Frontal cortex (tissue), 3 donors: ENCODE measurements at regions not wholly inside any gene's neighbourhood (a gene's known extent, or its start where the extent isn't known, plus 50 kb on each side); places are given as distances from the start of the nearest gene placed in this dataset.
"Not testable (repeated sequence)": the region's sequence is repeated elsewhere in the genome, so short reads cannot be mapped to it uniquely, and the experiment has no call there.

Source experiments
- DNase-seq, 2 donors: peaks; one replicate each; pipeline ENCODE4 v3.0.0; 2012; ENCODE audit warnings: low spot score in 2 of 2
- FAIRE-seq: peaks from 2 replicates; lab custom pipeline; 2012; peaks lifted over from hg19 to GRCh38; lab: Jason Lieb, UNC
- donor health status: control.
- donor health status: control.
- donor health status: control.

DNA sequence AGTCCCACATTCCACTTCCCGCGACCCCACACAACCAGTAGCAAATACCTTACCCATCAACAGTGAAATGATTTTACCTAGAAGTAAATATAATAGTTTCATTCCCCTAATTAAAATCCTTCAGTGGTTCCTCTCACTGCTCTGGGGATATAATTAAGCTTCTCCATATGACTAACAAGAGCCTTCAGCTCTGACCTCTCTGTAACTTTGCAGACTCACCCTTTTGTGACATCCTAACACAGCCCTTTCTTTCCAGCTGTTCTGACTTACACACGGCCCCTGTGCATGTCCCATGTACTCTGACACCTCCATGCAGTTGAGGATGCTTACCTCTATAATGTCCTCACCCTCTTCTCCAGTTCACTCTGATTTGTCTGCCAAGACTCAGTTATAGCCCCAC is 137.3 kb upstream of the SPAG17 start:
- DNase-seq (no peak), FAIRE-seq (no peak)

- FAIRE-seq (no peak), DNase-seq (no peak)
These were observed 136.8 kb upstream of the SPAG17 start for GRCh38 chr1:118321840-118322239.

- no peak for FAIRE-seq
- DNase-seq = no peak
These were observed 133.0 kb upstream of the SPAG17 start for GRCh38 chr1:118317842-118318614.

- DNase-seq = no peak
- FAIRE-seq = no peak
These were observed 121.8 kb upstream of the SPAG17 start for GRCh38 chr1:118306851-118307250.

DNA sequence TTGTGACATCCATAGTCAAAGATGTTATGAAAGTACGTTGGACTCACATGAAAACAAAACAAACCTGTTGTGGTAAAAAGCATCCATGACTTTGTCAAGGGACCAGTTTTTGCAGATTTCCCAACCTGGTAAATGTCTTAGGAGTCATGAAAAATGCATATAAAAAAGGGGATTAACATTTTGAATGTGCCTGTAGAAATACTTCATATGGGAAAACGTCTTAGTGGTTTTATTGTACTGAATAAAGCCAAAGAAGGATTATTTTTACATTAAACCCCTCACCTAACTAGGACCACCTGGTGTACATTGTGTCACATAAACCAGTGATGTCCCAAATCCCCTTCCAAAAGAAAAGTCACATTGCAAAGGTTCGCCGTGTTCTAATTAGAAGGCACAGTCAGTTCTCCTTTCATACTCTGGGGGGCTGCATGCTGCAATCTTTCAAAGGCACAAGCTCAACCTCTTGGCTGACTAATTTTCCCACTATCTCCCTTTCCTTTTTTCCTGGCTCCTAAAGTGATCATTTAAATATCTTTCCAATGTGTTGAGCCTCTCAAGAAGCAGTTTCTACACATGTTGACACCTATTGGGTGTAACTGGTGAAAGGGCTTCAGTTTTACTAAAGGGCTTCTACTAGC is 119.8 kb upstream of the SPAG17 start:
- DNase-seq (no peak), FAIRE-seq (no peak)

DNA sequence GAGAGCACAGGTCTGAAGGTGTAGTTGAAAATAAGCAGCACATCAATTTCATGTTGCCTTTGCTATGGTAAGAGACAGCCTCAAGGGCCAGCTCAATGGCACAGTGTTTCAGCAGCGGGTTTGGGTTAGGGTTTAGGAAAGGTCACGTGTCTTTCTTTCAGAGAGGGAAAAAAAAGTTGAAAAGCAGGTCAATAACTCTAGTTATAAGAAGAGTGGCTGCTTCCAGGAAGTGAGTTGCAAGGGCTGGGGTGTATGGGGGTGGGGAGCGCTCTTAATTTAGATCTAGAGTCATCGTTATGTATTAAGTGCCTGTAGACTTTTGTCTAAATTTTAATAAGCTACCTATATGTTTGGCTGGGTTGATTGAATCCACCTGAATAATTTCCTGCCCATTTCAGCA is 118.5 kb upstream of the SPAG17 start:
- no peak for FAIRE-seq

DNA sequence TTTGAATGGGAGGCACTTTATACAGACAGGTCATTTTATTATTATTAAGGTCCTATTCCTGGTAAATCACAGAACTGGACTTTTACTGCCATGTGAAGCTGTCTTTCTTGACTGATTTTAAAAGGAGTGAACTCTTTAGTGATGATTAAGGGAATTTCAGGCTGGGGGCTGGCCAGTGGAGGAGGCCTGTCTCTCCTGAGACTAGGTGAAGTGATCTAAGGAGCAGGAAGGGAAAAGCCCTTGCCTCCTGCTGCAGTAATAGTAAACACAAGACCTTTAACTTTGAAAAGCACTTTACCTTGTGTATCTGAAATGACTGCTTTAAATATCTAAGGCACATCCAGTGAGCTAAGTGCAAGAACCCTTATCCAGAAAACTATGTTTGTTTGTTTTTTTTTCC is 118.0 kb upstream of the SPAG17 start:
- FAIRE-seq (no peak), DNase-seq (no peak)

More for the DNA sequence above, 118.5 kb upstream of the SPAG17 start:
- DNase-seq = no peak

GRCh38 chr1:118302145-118302544 is 117.1 kb upstream of the SPAG17 start:
- FAIRE-seq (no peak), DNase-seq (no peak)

- no peak for DNase-seq
- FAIRE-seq = no peak
These were observed 115.8 kb upstream of the SPAG17 start for GRCh38 chr1:118300808-118301207.

- DNase-seq = no peak
- FAIRE-seq = no peak
These were observed 113.4 kb upstream of the SPAG17 start for GRCh38 chr1:118298397-118298796.

DNA sequence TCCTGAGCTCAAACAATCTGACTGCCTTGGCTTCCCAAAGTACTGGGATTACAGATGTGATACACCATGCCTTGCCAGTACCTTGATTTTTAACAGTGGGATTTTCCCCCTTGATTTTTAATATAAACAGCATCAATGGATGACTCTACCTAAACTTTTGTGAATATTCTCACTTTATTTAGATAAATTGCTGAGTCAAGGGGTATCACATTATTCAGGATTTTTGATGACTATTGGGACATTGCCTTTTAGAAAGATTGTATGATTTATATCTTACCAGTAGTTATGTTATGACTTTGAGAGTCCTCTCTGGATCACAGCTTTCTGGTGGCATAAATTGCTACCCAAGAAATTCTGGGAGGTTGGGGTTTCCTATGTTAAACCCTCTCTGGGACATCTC is 112.5 kb upstream of the SPAG17 start:
- DNase-seq (no peak), FAIRE-seq (no peak)

DNA sequence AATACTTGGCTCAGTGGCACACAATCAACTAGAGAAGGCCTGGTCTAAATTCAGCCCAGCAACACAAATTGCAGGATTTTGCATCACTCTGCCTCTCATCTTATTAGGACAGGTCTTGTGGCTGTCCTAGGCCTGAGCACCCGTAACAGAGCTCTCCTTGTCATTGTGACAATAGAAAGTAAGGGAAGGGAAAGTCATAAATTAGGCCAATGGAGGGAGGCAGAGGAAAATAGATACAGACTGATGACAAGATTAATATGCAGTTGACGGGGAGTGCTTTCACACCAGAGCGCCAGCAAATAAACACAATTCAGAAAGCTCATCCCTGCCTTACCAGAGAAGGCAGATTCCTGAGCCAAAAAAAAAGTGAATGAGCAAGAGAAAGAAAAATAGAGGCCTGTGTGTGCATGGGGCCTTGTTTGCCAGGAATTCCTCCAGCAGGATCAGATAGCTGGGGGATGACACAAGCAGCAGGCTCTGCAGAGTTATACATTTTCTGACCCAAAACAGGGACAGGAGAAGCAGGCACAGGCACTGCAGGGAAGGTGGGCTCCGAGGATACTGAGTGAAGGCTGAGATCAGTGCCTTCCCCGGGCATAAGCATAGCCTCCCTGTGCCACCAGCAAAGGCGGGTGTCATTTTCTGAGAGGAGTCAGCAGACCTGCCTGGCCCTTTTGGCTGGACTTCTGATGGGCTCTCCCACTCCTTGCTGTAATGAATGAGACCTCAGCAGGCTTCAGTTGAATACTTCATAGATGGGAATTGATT is 110.0 kb upstream of the SPAG17 start:
- FAIRE-seq (no peak), DNase-seq (no peak)

DNA sequence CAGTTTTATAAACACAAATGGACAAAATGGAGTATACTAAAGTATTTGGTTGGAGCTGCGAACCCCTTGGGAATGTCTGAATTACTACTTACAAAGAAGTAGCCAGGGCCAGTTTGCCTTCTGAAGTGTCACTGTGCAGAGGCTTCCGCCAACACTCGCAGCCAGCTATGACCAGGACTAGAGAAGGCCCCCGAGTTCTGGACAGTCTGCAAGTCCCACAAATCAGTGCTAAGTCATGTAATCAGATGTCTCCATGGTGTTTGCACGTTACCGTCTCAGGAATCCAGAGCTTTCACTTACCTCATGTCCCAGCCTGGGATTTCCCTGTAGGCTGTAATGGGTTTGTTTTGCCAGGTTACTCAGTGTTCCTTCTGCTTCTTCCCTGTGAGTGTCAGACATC is 106.6 kb upstream of the SPAG17 start:
- DNase-seq (no peak), FAIRE-seq (no peak)

GRCh38 chr1:118290571-118290970 is 105.5 kb upstream of the SPAG17 start:
- DNase-seq = no peak
- FAIRE-seq = no peak

GRCh38 chr1:118290046-118290445 is 105.0 kb upstream of the SPAG17 start:
- FAIRE-seq = no peak
- DNase-seq = no peak

- FAIRE-seq = not testable (repeated sequence)
These were observed 95.6 kb upstream of the SPAG17 start for GRCh38 chr1:118280656-118281055.

GRCh38 chr1:118275472-118276115 is 90.6 kb upstream of the SPAG17 start:
- DNase-seq (peak in 1 of 2 donors; percentile 2), FAIRE-seq (no peak)

More at GRCh38 chr1:118280656-118281055, 95.6 kb upstream of the SPAG17 start:
- DNase-seq = not testable (repeated sequence)

GRCh38 chr1:118272884-118273283 is 87.9 kb upstream of the SPAG17 start:
- FAIRE-seq (no peak), DNase-seq (no peak)

DNA sequence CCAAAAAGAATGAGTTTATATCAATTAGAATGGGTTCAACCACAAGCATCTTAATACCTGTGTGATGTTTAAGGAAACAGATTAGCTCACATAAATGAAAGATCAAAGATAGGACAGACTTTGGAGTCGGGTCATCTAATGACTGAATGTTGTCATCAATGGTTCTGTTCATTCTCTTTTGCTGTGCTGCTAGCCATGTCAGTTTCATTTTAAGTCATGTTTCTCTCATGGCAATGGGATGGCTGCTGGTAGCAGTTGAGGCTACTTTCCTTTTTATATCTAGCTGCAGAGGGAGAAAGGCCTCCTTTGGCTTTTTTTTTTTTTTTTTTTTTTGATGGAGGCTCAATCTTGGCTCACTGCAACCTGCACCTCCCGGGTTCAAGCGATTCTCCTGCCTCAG is 86.9 kb upstream of the SPAG17 start:
- FAIRE-seq = no peak

DNA sequence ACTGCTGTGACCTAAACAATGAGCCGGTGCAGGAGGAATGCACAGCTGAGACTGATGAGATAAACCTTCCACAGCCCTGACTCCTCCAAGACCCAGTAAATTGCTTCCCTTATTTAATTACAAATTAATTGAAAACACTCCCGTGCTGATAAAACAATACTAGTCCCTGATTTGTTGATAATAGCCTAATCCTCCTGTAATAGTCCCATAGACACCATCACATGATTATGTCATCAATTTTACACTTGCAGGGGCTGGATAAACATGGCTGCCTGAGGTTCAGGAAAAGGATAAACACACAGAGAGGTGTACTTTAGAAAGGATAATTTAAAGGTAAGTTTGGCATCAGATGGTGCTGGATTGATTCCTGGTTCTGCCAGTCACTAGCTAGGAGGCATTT is 84.6 kb upstream of the SPAG17 start:
- DNase-seq (no peak), FAIRE-seq (no peak)

More for the DNA sequence above, 86.9 kb upstream of the SPAG17 start:
- no peak for DNase-seq
